K562 (cell line): ENCODE measurements at regions not wholly inside any gene's neighbourhood (a gene's known extent, or its start where the extent isn't known, plus 50 kb on each side); places are given as distances from the start of the nearest gene placed in this dataset.

Experiments used
- BRCA1 ChIP-seq, 2 experiments: fragments of 450-650 bp in 1 of 2; sonication (generic) in 1 of 2; formaldehyde crosslinking in 1 of 2; IDR thresholded peaks; 2 replicates each; pipeline versions ENCODE4 v1.5.0 to v1.6.1; 2017 to 2020; ENCODE audit warnings: mild to moderate bottlenecking in 1 of 2, missing genetic modification reagents in 1 of 2
- CTCF ChIP-seq, 3 experiments: IDR thresholded peaks in 2 of 3; conservative IDR thresholded peaks in 1 of 3; 2 replicates each; pipeline ENCODE4 v1.5.1; 2011 to 2012; ENCODE audit warnings: low read length in 3 of 3, mild to moderate bottlenecking in 3 of 3, control low read depth in 2 of 3, improper control_type of control experiment in 1 of 3, inconsistent platforms in 1 of 3, low read depth in 1 of 3, mixed read lengths in 1 of 3, moderate library complexity in 1 of 3; ENCODE audit not compliant: insufficient read depth in 2 of 3
- EZH2 ChIP-seq: IDR thresholded peaks from 2 replicates; pipeline ENCODE4 v1.6.1; 2012; ENCODE audit warnings: low read depth, mild to moderate bottlenecking, inconsistent platforms, low read length, borderline replicate concordance
- FOXK1 ChIP-seq: sonication (generic); formaldehyde crosslinking; IDR thresholded peaks from 2 replicates; pipeline ENCODE4 v1.8.0; 2022; ENCODE audit warnings: missing genetic modification reagents, mild to moderate bottlenecking, borderline replicate concordance
- FOXP4 ChIP-seq: sonication (generic); formaldehyde crosslinking; IDR thresholded peaks from 2 replicates; pipeline ENCODE4 v1.8.0; 2022; ENCODE audit warnings: mild to moderate bottlenecking, missing genetic modification reagents, borderline replicate concordance
- MAX ChIP-seq: sonication (generic); formaldehyde crosslinking; IDR thresholded peaks from 2 replicates; pipeline ENCODE4 v1.9.0; 2022; ENCODE audit warnings: mild to moderate bottlenecking, missing genetic modification reagents
- MAZ ChIP-seq, 2 experiments: fragments of 450-650 bp in 1 of 2; sonication (generic) in 1 of 2; formaldehyde crosslinking; IDR thresholded peaks in 1 of 2; conservative IDR thresholded peaks in 1 of 2; 2 replicates each; pipeline versions ENCODE4 v1.4.0 to v1.5.0; 2020; ENCODE audit warnings: mild to moderate bottlenecking in 1 of 2, missing genetic modification reagents in 1 of 2
- MLX ChIP-seq, 2 experiments: fragments of 450-650 bp in 1 of 2; sonication (generic) in 1 of 2; formaldehyde crosslinking; conservative IDR thresholded peaks; 2 replicates each; pipeline versions ENCODE4 v1.4.0 to v1.8.1; 2020 to 2022; ENCODE audit warnings: mild to moderate bottlenecking in 1 of 2, missing genetic modification reagents in 1 of 2
- NRF1 ChIP-seq, 2 experiments: fragments of 450-650 bp; IDR thresholded peaks in 1 of 2; conservative IDR thresholded peaks in 1 of 2; 2 replicates each; pipeline ENCODE4 v1.6.1; 2014; ENCODE audit warnings: mild to moderate bottlenecking in 2 of 2
- POLR2AphosphoS5 ChIP-seq: IDR thresholded peaks from 2 replicates; pipeline ENCODE4 v1.6.1; 2011; ENCODE audit warnings: mild to moderate bottlenecking, low read depth, low read length, moderate library complexity; ENCODE audit not compliant: control insufficient read depth, insufficient read depth
- SAP30 ChIP-seq: fragments of 200-600 bp; sonication (generic); IDR thresholded peaks from 2 replicates; pipeline ENCODE4 v1.6.1; 2012; ENCODE audit warnings: borderline replicate concordance, low read depth, mild to moderate bottlenecking, moderate library complexity, low read length, control low read depth, inconsistent platforms; ENCODE audit not compliant: insufficient read depth, poor library complexity, severe bottlenecking
- ZBTB40 ChIP-seq, 2 experiments: fragments of 450-650 bp in 1 of 2; sonication (generic) in 1 of 2; formaldehyde crosslinking in 1 of 2; IDR thresholded peaks; 2 replicates each; pipeline versions ENCODE4 v1.7.1 to v1.9.0; 2016 to 2022; ENCODE audit warnings: inconsistent platforms in 1 of 2, mild to moderate bottlenecking in 1 of 2, missing genetic modification reagents in 1 of 2
- ZBTB9 ChIP-seq: fragments of 450-650 bp; formaldehyde crosslinking; IDR thresholded peaks from 2 replicates; pipeline ENCODE4 v1.4.0; 2020; ENCODE audit warnings: mild to moderate bottlenecking, moderate library complexity
- ZMIZ1 ChIP-seq, 2 experiments: fragments of 150-350 bp in 1 of 2; IDR thresholded peaks; 2 replicates each; pipeline ENCODE4 v1.6.1; 2012 to 2016; ENCODE audit warnings: low read depth in 2 of 2, low read length in 2 of 2, mild to moderate bottlenecking in 1 of 2, moderate library complexity in 1 of 2

- no peak for TF ChIP-seq MLX (CRISPR knock-in tag; conservative IDR thresholded peaks at IDR 0.05)
- no peak for TF ChIP-seq FOXP4
- TF ChIP-seq CTCF (IDR thresholded peaks at IDR 0.05 in 2 of 3, conservative IDR thresholded peaks at IDR 0.05 in 1 of 3; ENCODE audit: insufficient read depth in 2 of 3, low read depth in 1 of 3, low read length in 3 of 3) = no peak
- no peak for TF ChIP-seq ZBTB9 (CRISPR knock-in tag)
- TF ChIP-seq ZBTB40 (IDR thresholded peaks at IDR 0.05) = no peak
- no peak for TF ChIP-seq ZBTB40 (CRISPR knock-in tag; IDR thresholded peaks at IDR 0.05)
- no peak for TF ChIP-seq NRF1 (conservative IDR thresholded peaks at IDR 0.05 in 1 of 2, IDR thresholded peaks at IDR 0.05 in 1 of 2)
- TF ChIP-seq ZMIZ1 (IDR thresholded peaks at IDR 0.05; ENCODE audit: low read depth in 2 of 2, low read length in 2 of 2) = no peak
- no peak for TF ChIP-seq SAP30
- no peak for TF ChIP-seq BRCA1 (IDR thresholded peaks at IDR 0.05)
- no peak for TF ChIP-seq BRCA1 (CRISPR knock-in tag; IDR thresholded peaks at IDR 0.05)
- TF ChIP-seq POLR2AphosphoS5 = no peak
- no peak for TF ChIP-seq MAX
- no peak for TF ChIP-seq FOXK1 (CRISPR knock-in tag)
- no peak for TF ChIP-seq EZH2
- TF ChIP-seq MAZ (CRISPR knock-in tag; conservative IDR thresholded peaks at IDR 0.05 in 1 of 2, IDR thresholded peaks at IDR 0.05 in 1 of 2) = no peak
Measured at GRCh38 chr6:145261758-145262157, 473.6 kb downstream of the EPM2A start.
